ENCODE measurements at regions not wholly inside any gene's neighbourhood (a gene's known extent, or its start where the extent isn't known, plus 50 kb on each side); places are given as distances from the start of the nearest gene placed in this dataset.

DNA sequence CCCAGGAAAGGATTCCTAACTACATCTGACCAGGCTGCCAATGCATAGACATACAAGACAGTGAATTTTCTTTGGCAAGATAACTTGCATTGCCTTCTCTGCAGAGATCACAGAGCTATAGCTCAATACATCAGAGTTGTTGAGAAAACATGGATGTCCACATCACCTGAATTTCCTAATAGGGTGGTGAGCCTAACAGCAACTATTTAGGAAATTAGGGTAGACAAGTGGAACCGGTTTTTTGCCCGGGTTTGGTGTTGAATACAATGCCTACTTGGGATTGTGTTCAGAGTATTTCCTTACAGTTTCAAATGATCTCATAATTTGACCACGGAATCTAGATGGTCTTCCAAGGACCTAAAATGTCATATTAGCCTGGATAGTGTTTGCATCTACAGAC is 262.7 kb downstream of the KIF4B start:
- TF ChIP-seq, protein P1, sequence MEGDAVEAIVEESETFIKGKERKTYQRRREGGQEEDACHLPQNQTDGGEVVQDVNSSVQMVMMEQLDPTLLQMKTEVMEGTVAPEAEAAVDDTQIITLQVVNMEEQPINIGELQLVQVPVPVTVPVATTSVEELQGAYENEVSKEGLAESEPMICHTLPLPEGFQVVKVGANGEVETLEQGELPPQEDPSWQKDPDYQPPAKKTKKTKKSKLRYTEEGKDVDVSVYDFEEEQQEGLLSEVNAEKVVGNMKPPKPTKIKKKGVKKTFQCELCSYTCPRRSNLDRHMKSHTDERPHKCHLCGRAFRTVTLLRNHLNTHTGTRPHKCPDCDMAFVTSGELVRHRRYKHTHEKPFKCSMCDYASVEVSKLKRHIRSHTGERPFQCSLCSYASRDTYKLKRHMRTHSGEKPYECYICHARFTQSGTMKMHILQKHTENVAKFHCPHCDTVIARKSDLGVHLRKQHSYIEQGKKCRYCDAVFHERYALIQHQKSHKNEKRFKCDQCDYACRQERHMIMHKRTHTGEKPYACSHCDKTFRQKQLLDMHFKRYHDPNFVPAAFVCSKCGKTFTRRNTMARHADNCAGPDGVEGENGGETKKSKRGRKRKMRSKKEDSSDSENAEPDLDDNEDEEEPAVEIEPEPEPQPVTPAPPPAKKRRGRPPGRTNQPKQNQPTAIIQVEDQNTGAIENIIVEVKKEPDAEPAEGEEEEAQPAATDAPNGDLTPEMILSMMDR (IDR thresholded peaks at IDR 0.05 in 4 of 5, conservative IDR thresholded peaks at IDR 0.05 in 1 of 5): no peak
- no peak for TF ChIP-seq POLR2A (IDR thresholded peaks at IDR 0.05)

Data from gastrocnemius medialis (tissue), 4 donors.